DMS153 (cell line): ENCODE measurements at regions not wholly inside any gene's neighbourhood (a gene's known extent, or its start where the extent isn't known, plus 50 kb on each side); places are given as distances from the start of the nearest gene placed in this dataset.
"Not testable (repeated sequence)": the region's sequence is repeated elsewhere in the genome, so short reads cannot be mapped to it uniquely, and the experiment has no call there.

Experiments
- DNase-seq: peaks from one replicate; lab custom pipeline; 2025; lab: John Stamatoyannopoulos, UW

DNA sequence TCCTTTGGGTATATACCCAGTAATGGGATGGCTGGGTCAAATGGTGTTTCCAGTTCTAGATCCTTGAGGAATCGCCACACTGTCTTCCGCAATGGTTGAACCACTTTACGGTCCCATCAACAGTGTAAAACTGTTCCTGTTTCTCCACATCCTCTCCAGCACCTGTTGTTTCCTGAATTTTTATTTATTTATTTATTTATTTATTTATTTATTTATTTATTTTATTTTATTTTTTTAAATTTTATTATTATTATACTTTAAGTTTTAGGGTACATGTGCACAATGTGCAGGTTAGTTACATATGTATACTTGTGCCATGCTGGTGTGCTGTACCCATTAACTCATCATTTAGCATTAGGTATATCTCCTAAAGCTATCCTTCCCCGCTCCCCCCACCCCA is 456.0 kb downstream of the SEMA3D start:
- DNase-seq, result not testable (repeated sequence)

- DNase-seq, result no peak
These were observed 457.6 kb downstream of the SEMA3D start for GRCh38 chr7:84729284-84729683.

DNA sequence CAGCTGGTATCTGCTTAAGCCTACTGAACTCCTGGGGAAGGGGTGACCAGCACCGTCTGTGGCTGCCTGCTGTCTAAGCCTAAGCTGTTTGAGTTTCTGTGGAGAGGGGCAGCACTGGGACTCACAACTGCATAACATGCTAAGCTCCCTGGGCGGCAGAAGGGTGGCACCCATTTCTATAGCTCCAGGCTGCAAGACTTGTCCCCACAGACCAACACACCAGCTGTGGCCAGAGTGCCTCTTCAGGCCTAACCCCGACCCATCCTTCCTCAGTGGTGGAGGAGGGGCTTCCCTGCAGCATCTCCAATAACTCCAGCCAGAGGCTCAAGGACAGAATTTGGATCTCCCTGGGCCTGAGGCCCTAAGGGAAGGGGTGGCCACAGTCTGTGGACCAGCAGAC is 464.1 kb downstream of the SEMA3D start:
- DNase-seq, result no peak

GRCh38 chr7:84722086-84722485 is 464.8 kb downstream of the SEMA3D start:
- no peak for DNase-seq

DNA sequence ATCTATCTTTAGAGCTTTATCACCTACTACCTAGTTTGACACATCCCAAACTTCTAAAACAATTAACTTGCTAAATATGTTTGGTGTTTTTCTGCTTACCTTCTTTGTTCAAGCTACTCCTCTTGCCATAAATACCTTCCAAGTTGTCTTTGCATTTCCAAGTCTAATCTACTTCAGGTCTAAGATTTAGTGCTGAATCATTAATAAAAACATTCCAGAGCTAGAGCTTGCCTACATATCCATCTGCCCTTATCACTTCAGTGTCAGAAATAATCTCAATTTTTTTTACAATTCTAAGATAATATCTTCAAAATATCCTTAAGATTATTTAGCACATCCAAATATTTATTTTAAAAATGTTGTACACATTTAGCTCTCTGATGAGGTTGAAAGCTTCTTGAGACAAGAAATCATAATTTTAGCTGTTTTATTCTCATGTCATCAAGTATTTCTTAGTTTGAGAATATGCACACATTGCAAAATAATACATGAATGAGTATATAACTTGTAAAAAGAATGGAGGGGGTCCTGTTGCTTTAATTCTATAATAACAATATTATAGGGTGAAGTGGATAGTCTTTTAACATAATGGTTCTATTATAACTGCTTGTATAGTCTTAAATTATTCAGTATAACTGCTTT is 466.3 kb downstream of the SEMA3D start:
- DNase-seq, result no peak

- DNase-seq, result no peak
These were observed 472.1 kb downstream of the SEMA3D start for GRCh38 chr7:84714765-84715164.

DNA sequence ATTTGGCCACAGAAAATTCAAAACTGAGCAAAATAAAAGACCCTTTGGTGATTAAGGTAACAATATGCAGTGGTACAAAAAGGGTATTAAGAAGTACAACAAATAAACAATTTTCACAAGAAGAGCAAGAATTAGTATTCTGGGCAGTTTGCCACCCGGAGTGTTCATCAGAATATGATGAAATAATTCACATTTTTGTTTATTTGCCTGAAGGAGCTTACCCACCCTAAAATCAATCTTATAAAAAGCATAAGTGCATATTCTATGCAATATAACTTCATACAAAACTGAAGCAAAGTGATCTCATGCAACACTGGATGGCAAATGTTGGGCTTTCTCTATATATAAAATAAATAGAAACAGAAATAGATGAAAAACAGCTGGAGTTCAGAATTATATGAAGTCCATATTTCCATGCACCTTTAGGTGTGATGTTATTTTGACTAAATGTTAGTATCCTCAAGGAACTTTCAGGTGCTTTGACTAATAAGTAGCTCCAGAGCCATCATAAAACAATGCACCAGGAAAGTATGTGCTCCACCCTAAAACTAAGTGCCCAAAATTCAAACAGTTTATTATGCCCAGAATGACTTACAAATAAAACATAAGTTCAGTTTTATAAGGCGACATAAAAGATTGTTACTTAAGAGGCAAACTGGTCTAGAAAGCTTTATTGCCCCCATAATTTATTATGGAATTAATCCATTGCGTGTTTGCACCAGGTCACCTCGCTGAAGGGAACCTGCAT is 474.3 kb downstream of the SEMA3D start:
- no peak for DNase-seq

GRCh38 chr7:84710538-84710937 is 476.3 kb downstream of the SEMA3D start:
- DNase-seq, result not testable (repeated sequence)

- DNase-seq, result no peak
These were observed 481.1 kb downstream of the SEMA3D start for GRCh38 chr7:84705706-84706105.

- no peak for DNase-seq
These were observed 481.8 kb downstream of the SEMA3D start for GRCh38 chr7:84705079-84705478.

GRCh38 chr7:84704380-84704779 is 482.5 kb downstream of the SEMA3D start:
- DNase-seq, result no peak

DNA sequence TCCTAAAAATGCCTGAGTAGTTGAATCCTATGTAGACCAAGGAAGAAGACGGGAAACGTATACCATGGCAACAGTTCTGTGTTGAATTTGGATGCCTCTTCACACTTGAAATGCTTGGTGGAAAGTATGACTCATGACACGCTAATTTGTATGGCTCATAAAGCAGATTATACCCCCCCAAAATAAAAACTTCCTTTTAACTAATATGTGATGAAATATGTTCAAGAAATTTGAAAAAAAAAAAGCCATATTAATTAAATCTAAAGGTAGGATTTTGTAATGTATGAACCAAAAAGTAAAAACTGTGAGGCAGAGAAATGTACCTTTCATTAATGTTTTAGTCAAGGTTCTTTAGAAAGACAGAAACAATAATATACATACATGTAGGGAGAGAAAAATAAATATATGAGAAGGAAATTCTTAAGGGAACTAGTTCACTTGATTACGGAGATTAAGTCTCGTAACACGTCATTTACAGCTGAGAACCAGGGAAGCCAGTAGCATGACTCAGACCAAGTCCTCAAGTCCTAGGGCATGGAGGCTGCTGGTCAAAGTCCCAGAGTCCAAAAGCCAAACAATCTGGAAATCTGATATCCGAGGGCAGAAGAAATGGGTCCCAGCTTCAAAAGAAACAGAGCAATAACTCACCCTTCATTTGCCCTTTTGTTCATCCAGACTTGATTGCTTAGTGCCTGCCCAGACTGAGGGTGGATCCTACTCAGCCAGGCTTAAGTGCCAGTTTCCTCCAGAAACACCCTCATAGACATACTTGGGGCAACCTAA is 485.1 kb downstream of the SEMA3D start:
- no peak for DNase-seq

DNA sequence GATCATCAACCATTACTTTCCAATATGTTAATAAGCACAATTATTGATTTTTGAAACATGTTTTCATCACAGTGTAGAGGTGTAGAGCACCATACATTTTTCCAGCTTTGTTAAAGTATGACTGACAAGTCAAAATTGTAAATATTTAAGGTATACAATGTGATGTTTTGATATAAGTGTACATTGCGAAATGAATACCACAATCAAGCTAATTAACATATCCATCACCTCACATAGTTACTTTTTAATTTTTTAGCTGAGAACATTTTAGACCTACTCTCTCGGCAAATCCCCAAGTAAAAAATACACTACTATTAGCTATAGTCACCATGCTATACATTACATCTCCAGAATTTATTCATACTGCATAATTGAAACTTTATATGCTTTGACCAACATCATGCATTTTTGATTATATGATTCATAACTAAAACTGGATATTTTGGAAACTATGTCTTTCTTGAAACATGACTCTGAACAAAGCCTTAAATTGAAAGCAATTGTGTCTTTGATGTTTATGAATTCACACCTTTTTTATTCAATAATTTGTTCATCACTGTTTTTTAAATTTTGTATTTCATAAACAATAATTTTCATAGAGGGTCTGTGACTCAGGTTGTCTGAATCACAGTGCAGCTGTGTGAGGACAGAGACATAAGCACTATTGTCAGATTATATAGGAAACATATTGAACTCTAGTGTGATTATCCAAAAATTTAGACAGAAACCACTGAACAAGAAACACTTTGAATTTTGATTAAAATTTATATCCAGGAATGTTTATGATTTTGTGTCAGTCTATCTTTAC is 486.1 kb downstream of the SEMA3D start:
- no peak for DNase-seq

- no peak for DNase-seq
These were observed 489.4 kb downstream of the SEMA3D start for GRCh38 chr7:84697506-84697905.

DNA sequence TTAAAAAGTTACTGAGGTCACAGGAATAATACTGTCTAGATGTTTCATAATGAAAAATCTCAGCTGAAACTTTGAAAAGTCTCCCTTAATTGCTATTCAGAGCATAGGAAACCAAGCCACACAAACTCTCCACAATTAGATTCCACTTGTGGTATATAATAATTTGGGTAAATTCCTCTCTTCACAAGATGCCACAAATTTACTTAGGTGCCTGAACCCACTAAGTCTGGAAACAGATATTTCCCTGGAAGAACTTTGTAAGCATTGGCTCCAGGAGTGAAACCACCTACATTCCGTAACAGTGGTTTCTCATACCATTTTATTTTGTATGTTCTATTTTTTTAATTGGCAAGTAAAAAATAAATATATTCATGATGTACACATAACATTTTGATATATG is 493.4 kb downstream of the SEMA3D start:
- DNase-seq, result no peak

DNA sequence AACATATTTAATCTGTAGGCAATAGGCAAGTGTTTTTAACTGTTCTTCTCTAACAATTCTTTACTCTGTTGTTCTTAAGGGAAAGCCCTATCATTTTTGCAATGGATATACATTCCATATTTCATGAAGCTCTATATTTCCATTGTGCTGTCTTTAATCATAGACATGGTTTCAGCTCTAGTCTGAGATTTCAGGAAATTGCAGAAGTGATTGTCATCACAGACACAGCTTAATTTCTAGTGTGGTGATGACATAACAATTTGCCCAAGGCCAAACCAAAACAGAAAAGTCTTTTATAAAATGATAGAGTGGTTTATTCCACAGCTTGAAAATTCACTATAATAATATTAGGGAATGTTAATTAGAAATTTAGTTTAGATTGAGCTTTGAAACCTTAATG is 494.1 kb upstream of the SEMA3A start:
- no peak for DNase-seq

- DNase-seq, result no peak
These were observed 491.8 kb upstream of the SEMA3A start for GRCh38 chr7:84686373-84686772.

DNA sequence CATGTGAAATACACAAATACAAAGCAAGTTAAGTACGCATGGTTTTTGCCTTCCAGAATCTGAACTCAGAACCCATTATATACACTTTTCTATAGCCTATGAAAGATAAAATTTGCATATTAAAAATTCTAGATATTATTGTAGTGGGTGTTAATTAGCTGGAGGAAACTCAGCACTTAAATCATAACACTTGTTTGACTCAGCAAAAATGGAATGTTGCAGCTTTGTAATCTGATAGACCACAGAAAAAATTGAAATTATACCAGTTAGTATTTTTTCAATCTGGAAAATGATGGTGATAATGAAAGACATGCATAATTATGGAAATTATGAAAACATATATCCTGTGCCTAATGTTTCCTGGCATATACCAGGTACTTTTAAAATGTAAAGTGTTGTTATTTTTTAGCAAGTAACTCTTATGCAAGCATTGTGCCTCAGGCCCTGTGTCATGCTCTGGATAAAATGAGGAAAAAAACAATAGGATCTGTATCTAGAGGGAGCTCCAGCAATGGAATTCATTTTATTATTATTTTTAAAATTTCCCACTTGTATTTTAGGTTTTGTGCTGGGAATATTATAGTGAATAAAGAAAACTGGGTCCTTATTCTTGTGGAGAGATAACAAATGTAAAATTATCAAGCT is 490.4 kb upstream of the SEMA3A start:
- no peak for DNase-seq

DNA sequence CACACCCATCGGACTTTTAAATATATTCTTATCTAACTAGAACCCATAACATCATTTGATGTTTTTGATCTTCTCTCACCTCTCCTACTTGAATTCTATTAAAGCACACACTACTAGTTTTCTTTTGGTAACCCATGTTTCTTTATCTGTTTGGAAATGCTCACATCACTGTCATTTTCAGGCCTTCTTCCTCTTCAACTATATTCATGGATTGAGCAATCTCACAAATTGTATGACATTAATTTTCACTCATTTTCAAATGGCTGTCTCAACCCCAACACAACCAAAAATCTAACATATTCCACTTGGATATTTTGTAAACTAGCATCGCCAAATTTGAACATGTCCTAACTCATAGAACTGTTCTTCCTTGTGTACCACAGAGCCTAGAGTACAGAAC is 488.0 kb upstream of the SEMA3A start:
- no peak for DNase-seq

DNA sequence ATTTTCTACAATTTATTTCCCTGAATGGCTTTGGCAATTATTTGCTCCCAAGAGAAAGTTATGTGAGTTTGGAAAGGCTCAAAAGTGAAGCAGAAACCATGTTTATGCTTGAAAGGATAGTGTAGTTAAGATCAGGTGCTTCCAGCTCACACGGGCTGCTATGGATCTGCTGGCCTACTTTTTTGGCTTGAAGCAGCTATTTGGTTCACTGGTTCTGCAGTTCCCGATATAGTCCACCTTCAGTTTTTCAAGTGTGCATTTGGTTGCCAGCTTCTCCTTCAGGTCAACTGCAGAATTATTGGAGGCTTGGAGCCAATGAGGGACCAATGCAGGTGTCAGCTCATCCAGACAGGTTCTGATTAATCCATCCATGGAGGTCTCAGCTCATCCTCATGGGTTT is 484.3 kb upstream of the SEMA3A start:
- no peak for DNase-seq

GRCh38 chr7:84677117-84677732 is 482.6 kb upstream of the SEMA3A start:
- DNase-seq, result no peak
